HG03097 (cell line): ENCODE measurements at regions not wholly inside any gene's neighbourhood (a gene's known extent, or its start where the extent isn't known, plus 50 kb on each side); places are given as distances from the start of the nearest gene placed in this dataset.

Experiments used
- ATAC-seq: cut with Tn5 transposase; IDR thresholded peaks from one replicate; pipeline ENCODE4 v1.9.1; 2021; ENCODE audit not compliant: unreplicated experiment, low FRiP score

DNA sequence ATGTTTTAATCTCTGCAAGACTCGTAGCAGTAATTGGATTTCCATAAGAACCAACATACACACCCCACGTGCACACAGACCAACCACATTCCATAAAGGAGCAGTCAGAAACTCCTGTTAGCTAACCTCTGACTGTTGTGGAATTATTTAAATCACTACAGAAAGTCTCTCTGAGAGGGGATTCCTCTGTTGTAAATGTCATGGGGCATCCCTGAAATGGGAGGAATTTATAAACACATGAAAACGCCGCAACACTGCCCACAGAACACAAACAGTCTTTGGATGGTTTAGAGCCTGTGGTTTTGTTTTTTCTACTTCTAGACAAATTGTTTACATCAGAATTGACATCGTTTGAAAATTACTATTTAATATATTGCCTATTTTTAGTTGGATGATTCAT, 740.1 kb upstream of the GRM7 start:
- ATAC-seq = no peak

- ATAC-seq = no peak
These were observed 736.0 kb upstream of the GRM7 start for GRCh38 chr3:6124875-6125274.

GRCh38 chr3:6125520-6125919, 735.4 kb upstream of the GRM7 start:
- no peak for ATAC-seq

DNA sequence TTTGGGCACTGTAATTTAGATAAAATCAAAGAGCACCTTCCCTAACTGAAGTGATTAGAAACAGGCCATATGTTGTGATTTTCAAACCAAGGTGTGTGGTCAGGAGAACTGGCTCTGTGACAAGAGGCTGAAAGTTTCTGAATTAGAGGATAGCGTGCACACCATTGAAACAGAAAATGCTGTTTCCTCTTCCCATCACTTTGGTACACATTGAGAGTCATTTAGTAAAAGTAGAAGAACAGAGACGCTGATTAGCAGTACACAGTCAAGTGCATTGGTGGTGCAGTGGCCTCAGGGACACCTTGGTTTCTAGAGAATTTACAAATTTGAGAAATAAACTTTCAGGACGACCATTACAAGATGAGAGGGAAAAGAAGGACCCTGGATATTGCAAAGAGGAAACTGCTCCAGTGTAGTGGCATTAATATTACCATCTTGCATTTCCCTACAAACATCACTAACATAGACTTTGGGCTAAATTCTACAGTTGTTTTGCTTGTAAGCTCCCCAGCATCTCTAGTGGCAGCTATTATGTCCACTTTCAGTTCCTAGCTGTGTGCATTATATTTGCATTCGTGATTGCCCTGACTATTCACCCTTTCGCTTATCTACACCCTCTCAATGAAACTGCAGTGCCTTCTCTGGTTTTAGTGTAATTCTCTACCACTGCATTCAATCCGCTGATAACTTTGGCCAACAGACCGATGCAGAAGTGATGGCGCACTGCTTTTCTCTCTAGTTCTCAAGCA, 728.1 kb upstream of the GRM7 start:
- no peak for ATAC-seq

- ATAC-seq = no peak
These were observed 718.2 kb upstream of the GRM7 start for GRCh38 chr3:6142707-6143106.

DNA sequence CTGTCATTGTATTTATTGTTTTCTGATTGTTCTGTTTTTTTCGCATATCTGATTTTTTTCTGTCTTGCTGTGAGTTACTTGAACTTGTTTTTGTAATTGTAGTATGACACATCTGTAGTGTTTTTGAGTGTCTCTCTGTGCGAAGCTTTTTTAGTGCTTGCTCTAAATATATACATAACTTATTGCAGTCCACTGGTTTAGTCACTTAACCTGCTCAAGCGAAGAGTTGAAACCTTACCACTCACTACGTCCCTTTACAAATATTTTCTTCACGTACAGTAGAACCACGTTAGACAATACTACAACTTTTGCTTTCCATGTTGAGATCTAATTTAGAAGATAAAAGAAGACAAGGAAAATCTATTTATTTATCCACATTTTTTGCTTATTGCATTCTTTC, 713.0 kb upstream of the GRM7 start:
- ATAC-seq = no peak

DNA sequence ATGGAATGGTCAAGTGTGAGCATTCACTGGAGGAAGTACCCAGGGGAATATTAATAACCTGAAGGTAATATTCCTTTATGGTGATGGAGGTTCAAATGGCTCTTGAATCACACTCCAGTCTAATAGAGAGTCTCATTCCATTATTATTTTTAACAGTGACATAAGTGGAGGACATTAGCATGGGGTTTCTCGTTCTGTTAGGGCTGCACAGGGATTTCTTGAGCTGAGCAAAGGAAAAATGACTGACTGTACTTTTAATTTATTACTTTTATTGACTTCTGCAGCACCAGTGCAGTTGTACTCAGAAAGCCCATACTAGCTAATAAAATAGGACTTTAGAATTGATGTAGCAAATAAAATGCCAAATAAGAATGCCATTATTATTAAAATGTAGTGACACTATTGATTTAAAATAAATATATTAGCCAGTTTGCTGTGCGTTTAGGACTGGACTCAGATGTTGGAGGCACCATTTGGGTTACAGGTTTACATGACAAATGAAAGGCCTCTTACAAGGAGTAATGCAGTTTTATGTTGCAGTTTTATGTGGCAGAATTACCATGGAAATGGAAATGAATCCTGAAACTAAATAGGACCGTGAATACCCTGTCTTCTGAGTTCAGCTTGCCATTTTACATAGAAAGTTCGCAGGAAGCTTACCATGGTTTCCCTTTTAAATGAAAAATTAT, 705.1 kb upstream of the GRM7 start:
- ATAC-seq = no peak

DNA sequence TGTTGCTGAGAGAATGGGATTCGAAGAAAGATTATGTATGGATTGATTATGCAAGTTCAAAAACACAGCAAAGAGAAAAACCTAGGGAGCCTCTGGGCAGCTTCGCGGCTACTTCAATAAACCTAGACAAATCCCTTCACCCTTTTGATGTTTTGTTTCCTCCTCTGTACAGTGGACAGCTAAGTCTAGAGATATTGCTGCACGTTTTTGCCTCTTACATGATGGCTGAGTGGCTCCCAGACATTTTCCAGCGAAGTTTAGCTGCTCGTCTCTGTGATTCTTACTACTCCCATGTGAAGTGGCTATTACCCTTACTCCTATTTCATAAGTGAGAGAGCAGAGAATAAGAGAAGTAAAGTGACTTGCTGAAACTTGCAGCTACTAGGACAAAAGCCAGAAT, 695.0 kb upstream of the GRM7 start:
- ATAC-seq = no peak

GRCh38 chr3:6168256-6168655, 692.7 kb upstream of the GRM7 start:
- ATAC-seq = no peak

GRCh38 chr3:6172871-6173642, 687.9 kb upstream of the GRM7 start:
- no peak for ATAC-seq

- no peak for ATAC-seq
These were observed 683.5 kb upstream of the GRM7 start for GRCh38 chr3:6177417-6177816.

GRCh38 chr3:6179761-6180160, 681.2 kb upstream of the GRM7 start:
- ATAC-seq = no peak

GRCh38 chr3:6180171-6180570, 680.7 kb upstream of the GRM7 start:
- ATAC-seq = no peak

DNA sequence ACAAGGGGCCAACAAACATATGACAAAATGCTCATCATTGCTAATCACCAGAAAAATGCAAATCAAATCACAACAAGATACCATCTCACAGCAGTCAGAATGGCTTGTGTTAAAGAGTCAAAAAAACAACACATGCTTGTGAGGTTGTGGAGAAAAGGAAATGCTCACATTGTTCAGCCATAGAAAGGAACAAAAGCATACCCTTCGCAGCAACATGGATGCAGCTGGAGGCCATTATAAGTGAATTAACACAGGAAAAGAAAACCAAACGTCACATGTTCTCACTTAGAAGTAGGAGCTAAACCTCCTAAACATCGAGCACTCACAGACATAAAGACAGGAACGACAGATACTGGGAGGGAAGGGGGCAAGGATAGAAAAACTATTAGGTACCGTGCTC, 678.4 kb upstream of the GRM7 start:
- ATAC-seq = no peak

DNA sequence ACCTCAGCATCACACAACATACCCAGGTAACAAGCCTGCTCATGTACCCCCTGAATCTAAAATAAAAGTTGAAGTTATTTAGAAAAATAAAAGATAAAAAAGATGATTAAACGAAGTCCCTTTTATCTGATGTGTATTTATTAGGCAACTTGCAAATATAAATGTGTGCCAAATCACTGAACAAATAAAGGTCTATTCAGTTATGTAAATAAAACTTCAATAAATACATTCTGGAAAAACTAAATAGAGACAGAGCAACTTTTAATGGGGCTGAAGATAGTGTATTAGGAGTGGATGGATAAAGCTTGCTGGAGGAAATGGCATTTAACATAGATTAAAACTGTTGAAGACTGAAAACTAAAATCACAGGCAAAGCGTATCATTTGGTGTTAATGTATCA, 678.0 kb upstream of the GRM7 start:
- no peak for ATAC-seq

- no peak for ATAC-seq
These were observed 671.5 kb upstream of the GRM7 start for GRCh38 chr3:6189384-6189783.

DNA sequence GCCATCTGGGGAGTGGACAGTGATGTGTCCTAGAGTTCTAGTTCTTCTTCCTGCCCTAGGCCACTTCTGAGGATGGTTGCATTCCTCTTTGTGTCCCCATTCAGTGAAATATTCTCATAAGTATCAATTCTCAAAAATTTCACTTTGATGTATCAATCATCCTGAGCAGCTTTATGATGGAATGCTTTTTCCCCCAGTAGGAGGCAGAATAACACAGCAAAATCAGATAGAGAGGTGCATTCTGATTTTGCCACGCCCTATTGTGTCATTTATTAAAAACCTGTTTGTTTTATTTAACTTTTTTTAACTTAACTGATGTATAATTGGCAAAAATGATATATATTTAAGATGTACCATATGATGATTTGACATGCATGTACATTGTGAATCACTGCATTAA, 656.0 kb upstream of the GRM7 start:
- ATAC-seq = no peak

GRCh38 chr3:6216135-6217026, 644.5 kb upstream of the GRM7 start:
- ATAC-seq = no peak

DNA sequence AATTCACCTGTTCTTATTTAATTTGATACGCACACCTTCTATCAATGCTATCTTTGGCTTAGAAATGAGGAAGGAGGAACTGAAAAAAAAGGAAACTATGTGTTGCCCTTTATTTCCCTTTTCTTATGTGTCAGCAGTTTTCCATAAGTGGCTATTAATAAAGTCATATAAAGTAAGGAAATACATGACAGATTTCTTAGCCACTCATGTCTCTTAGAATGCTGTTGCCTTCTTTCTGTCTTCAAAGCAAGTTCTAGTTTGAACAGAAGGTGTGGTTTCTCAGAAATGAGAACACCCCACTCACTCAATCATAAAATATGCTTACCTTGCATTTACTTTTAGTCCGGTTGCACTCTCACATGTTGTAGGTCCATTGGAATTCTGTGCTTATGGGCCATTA, 640.5 kb upstream of the GRM7 start:
- no peak for ATAC-seq

DNA sequence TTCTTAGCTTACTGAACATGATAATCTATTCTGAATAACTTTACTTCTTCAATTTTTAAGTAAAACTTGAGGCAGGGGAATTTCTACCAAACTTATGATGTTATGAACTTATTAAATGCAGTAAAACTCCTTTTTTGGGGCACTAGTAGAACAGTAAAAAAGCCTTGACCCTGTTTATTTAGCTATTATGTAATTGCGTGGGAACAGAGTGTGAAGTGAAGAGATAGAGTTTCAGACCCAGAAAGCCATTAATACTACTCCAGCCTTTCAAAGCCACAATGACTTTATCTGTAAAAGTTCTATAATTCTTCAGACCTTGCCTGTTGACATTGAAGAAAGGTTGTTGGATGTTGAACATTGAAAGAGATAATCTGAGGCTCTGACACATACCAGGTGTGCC, 638.8 kb upstream of the GRM7 start:
- no peak for ATAC-seq

DNA sequence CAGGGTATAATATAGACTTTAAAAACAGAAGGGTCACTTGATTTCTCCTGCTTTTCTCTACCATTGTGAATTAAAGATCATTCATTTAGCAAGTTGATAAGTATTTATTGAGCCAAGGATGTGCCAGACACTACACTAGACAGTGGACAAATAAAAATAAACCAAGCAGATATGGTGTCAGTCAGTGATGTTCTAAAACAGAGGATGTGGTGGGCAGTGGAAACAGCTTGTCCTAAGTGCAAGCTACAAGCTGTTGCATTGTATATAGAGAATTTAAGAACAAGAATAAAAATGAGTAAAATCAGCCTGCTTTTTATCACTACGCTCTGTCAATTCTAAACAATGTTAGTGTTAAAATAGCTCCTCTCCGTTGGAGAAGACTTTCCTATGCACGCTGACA, 637.3 kb upstream of the GRM7 start:
- no peak for ATAC-seq
